ENCODE measurements at regions not wholly inside any gene's neighbourhood (a gene's known extent, or its start where the extent isn't known, plus 50 kb on each side); places are given as distances from the start of the nearest gene placed in this dataset.

- CTCF ChIA-PET: no interaction called here
- RAD21 ChIA-PET (ENCODE audit: low non-redundant PET in 1 of 2, low total read pairs in 2 of 2, uncharacterized antibody in 2 of 2, unreplicated experiment in 2 of 2): no interaction called here
- no peak overlapping the region for H3K9ac ChIP-seq (ENCODE audit: low read length)
These were observed 182.8 kb upstream of the TOX3 start for GRCh38 chr16:52729731-52730130.

More at GRCh38 chr16:52729731-52730130, 182.8 kb upstream of the TOX3 start:
- Histone ChIP-seq H3K4me3 (replicated peaks in 1 of 2; ENCODE audit: low read depth in 1 of 2, low read length in 2 of 2) (no peak overlapping the region), H3K4me1 (ENCODE audit: control insufficient read depth in 1 of 2, insufficient read depth in 2 of 2, low read length in 2 of 2) (no peaks in the 10 kb centered on the region), H3K36me3 (ENCODE audit: control insufficient read depth in 1 of 2, insufficient read depth in 2 of 2, low read length in 2 of 2) (no peaks in the 10 kb centered on the region), H3K27ac (ENCODE audit: low read depth, low read length) (no peak overlapping the region), H2AFZ (ENCODE audit: low read depth, low read length, poor library complexity, severe bottlenecking) (no peak overlapping the region), H3K27me3 (ENCODE audit: insufficient read depth, low read length) (0 out of 2 replicates have a peak, but pooled peaks cover 9% of the 10 kb centered on the region), H3K4me2 (ENCODE audit: low read length) (no peak overlapping the region), H3K9me2 (ENCODE audit: insufficient read depth) (no peaks in the 10 kb centered on the region), H3K9me3 (ENCODE audit: control insufficient read depth in 1 of 2, insufficient read depth in 1 of 2, low read depth in 1 of 2, low read length in 2 of 2) (no peaks in the 10 kb centered on the region), H4K20me1 (ENCODE audit: insufficient read depth) (no peaks in the 10 kb centered on the region), H3K79me2 (ENCODE audit: insufficient read depth, low read length) (no peaks in the 10 kb centered on the region)
- DNase-seq (ENCODE audit: low read depth, low spot score) (no peak), ATAC-seq (no peak)
- POLR2A ChIA-PET: no interaction called here
- intact Hi-C loops (cut with micrococcal nuclease): no loop called here
- TF ChIP-seq YY1 (IDR thresholded peaks at IDR 0.05; ENCODE audit: extremely low read depth, insufficient replicate concordance, low read depth, low read length) (no peak), POLR2A (IDR thresholded peaks at IDR 0.05; ENCODE audit: borderline replicate concordance, extremely low read depth, insufficient read depth, insufficient read length) (no peak), FOSL1 (IDR thresholded peaks at IDR 0.05; ENCODE audit: low read depth) (no peak), POLR2AphosphoS5 (IDR thresholded peaks at IDR 0.05; ENCODE audit: low read depth, low read length) (no peak), EZH2phosphoT487 (IDR thresholded peaks at IDR 0.05; ENCODE audit: borderline replicate concordance) (no peak), RAD21 (IDR thresholded peaks at IDR 0.05; ENCODE audit: low read depth) (no peak), TCF7L2 (IDR thresholded peaks at IDR 0.05; ENCODE audit: borderline replicate concordance, extremely low read depth, insufficient read depth, insufficient read length) (no peak), ZFX (IDR thresholded peaks at IDR 0.05) (no peak), REST (IDR thresholded peaks at IDR 0.05; ENCODE audit: low read depth) (no peak), CBX3 (IDR thresholded peaks at IDR 0.05; ENCODE audit: low read depth) (no peak), SP1 (IDR thresholded peaks at IDR 0.05; ENCODE audit: low read depth) (no peak), ZNF274 (IDR thresholded peaks at IDR 0.05; ENCODE audit: low read depth, low read length) (no peak), ZBTB33 (IDR thresholded peaks at IDR 0.05; ENCODE audit: extremely low read depth, insufficient replicate concordance, low read length) (no peak), EZH2 (IDR thresholded peaks at IDR 0.05) (no peak)
- TF ChIP-seq, protein P1, sequence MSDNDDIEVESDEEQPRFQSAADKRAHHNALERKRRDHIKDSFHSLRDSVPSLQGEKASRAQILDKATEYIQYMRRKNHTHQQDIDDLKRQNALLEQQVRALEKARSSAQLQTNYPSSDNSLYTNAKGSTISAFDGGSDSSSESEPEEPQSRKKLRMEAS (IDR thresholded peaks at IDR 0.05): no peak
- no TSS peak for BruUV-seq (replicated peaks)

Measured in HCT116 (cell line).